OCI-LY7 (cell line): ENCODE measurements at regions not wholly inside any gene's neighbourhood (a gene's known extent, or its start where the extent isn't known, plus 50 kb on each side); places are given as distances from the start of the nearest gene placed in this dataset.
"Not testable (repeated sequence)": the region's sequence is repeated elsewhere in the genome, so short reads cannot be mapped to it uniquely, and the experiment has no call there.

Experiments
- BruUV-seq: library from RNA; stranded (reverse); fragments of 400-500 nt; replicated peaks from 2 replicates; lab custom pipeline; 2021; lab: Mats Ljungman, UMichigan
- CTCF ChIA-PET: fragments of 300-600 bp; sonication (Branson Sonifier 250); formaldehyde crosslinking; loops from one replicate; lab custom pipeline; 2022; ENCODE audit warnings: antibody characterized with exemption; ENCODE audit not compliant: unreplicated experiment; lab: Charles Lee
- POLR2A ChIA-PET: fragments of 300-600 bp; sonication (Branson Sonifier 250); formaldehyde crosslinking; loops from one replicate; lab custom pipeline; 2022; ENCODE audit warnings: antibody characterized with exemption; lab: Charles Lee
- DNase-seq: peaks from one replicate; pipeline ENCODE4 v3.0.0-alpha.2; 2015; ENCODE audit warnings: low spot score
- H2AFZ ChIP-seq: fragments of 200-600 bp; sonication (generic), shearing (Covaris generic); 2 replicates; pipeline ENCODE4 v1.6.1; 2014; ENCODE audit warnings: mild to moderate bottlenecking, antibody characterized with exemption, low read length, moderate library complexity
- H3K27ac ChIP-seq: fragments of 200-600 bp; sonication (generic); 2 replicates; pipeline ENCODE4 v1.5.1; 2014; ENCODE audit warnings: mixed run types, low read depth, mild to moderate bottlenecking, moderate library complexity, low read length, inconsistent platforms; ENCODE audit not compliant: poor library complexity, severe bottlenecking
- H3K36me3 ChIP-seq: fragments of 200-600 bp; sonication (generic); 2 replicates; pipeline ENCODE4 v1.6.1; 2014; ENCODE audit warnings: mild to moderate bottlenecking, antibody characterized with exemption, low read length, moderate library complexity, mixed read lengths; ENCODE audit not compliant: insufficient read depth
- H3K4me1 ChIP-seq: fragments of 200-600 bp; sonication (generic); 2 replicates; pipeline ENCODE4 v1.5.1; 2014; ENCODE audit warnings: mild to moderate bottlenecking, low read length; ENCODE audit not compliant: insufficient read depth, poor library complexity, severe bottlenecking
- H3K4me2 ChIP-seq: fragments of 200-600 bp; sonication (generic); 2 replicates; pipeline ENCODE4 v1.6.1; 2014; ENCODE audit warnings: mild to moderate bottlenecking, low read length
- H3K4me3 ChIP-seq: fragments of 200-600 bp; sonication (generic); 2 replicates; pipeline ENCODE4 v1.5.1; 2014; ENCODE audit warnings: mild to moderate bottlenecking, low read depth, low read length; ENCODE audit not compliant: poor library complexity, severe bottlenecking
- H3K79me2 ChIP-seq: fragments of 200-600 bp; sonication (generic); 2 replicates; pipeline ENCODE4 v1.6.1; 2016; ENCODE audit warnings: low read depth, mild to moderate bottlenecking, low read length, moderate library complexity, mixed read lengths; ENCODE audit not compliant: insufficient read depth
- H3K9me2 ChIP-seq: fragments of 200-600 bp; sonication (generic); 2 replicates; pipeline ENCODE4 v1.6.1; 2016; ENCODE audit warnings: mild to moderate bottlenecking, low read length, mixed read lengths; ENCODE audit not compliant: insufficient read depth
- H3K9me3 ChIP-seq: fragments of 200-600 bp; sonication (generic); 2 replicates; pipeline ENCODE4 v1.6.1; 2014; ENCODE audit warnings: mild to moderate bottlenecking, mixed run types, low read length, mixed read lengths
- H4K20me1 ChIP-seq: fragments of 200-600 bp; sonication (generic); 2 replicates; pipeline ENCODE4 v1.6.1; 2014; ENCODE audit warnings: mild to moderate bottlenecking, antibody characterized with exemption, low read length, moderate library complexity, mixed read lengths; ENCODE audit not compliant: insufficient read depth
- CTCF ChIP-seq: fragments of 200-600 bp; sonication (generic); conservative IDR thresholded peaks from 2 replicates; pipeline ENCODE4 v1.5.1; 2014; ENCODE audit warnings: mild to moderate bottlenecking, antibody characterized with exemption, low read length, moderate library complexity, mixed read lengths
- EZH2phosphoT487 ChIP-seq: fragments of 200-600 bp; sonication (generic); IDR thresholded peaks from 2 replicates; pipeline ENCODE4 v1.6.1; 2018; ENCODE audit warnings: low read depth, borderline replicate concordance, mild to moderate bottlenecking, mixed run types, antibody characterized with exemption, low read length, moderate library complexity, mixed read lengths
- intact Hi-C: fragments of 100-400 bp; cut with micrococcal nuclease; formaldehyde crosslinking; loops from one replicate; pipeline ENCODE4 v1.10.0; 2022; ENCODE audit not compliant: unreplicated experiment

DNA sequence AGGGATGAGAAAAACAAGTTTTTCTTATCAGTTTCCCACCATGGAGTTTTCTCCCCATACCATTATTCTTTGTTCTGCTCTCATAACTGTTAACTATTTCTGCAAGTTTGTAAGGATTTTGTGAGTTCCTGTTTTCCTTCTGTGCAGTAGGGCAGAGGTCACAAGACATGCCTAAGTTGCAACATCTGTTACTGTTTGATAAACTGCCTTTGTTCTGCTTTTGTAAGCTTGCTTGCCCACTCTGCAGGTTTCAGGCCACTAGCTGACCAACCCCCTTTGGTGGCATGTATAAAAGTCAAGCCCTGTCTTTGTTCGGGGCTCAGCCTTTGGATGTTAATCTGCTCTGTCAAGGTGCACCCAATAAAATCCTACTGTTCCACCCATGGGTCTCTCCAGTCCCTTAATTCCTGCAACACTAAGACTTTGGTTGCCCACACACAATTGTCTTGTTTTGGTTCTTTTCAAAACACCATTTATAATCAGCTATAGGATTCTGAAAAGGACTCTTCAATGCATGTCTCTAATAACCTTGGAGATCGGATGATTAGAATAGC lies 545.4 kb downstream of the CDH9 start:
- no TSS peak for BruUV-seq
- 0 out of 2 replicates have a peak, but pooled peaks cover 11% of the 10 kb centered on the region for H3K9me3 ChIP-seq
- H3K4me3 ChIP-seq = no peak overlapping the region
- H3K4me1 ChIP-seq = no peaks in the 10 kb centered on the region
- no peaks in the 10 kb centered on the region for H4K20me1 ChIP-seq
- no peak for DNase-seq
- H3K27ac ChIP-seq = no peak overlapping the region
- ChIA-PET CTCF (no interaction called here), POLR2A (no interaction called here)
- H3K9me2 ChIP-seq = no peaks in the 10 kb centered on the region
- no peak overlapping the region for H3K4me2 ChIP-seq
- H3K79me2 ChIP-seq = no peaks in the 10 kb centered on the region
- H2AFZ ChIP-seq = no peak overlapping the region
- intact Hi-C loops = no loop called here
- H3K36me3 ChIP-seq = no peaks in the 10 kb centered on the region
- TF ChIP-seq EZH2phosphoT487 = no peak
- no peak for TF ChIP-seq CTCF

DNA sequence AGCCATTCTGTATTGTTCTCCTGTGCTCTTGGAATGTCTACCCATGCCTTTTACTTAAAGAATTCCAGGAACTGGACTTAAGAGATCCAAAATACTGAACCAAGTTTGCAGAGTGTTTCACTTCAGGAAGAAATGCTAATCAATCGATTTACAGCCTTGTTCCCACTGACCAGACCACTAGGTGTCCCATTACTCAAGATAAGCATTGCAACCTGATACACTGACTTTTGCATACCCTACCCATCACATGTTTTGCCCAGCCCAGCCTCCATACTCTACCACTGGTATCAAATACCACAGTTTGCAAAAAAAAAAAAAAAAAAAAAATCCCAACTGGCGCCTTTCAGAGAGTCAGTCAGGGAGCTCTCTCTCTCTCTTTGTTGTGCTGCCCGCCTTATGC lies 550.8 kb downstream of the CDH9 start:
- CTCF ChIA-PET = no interaction called here
- H3K36me3 ChIP-seq = no peaks in the 10 kb centered on the region
- H4K20me1 ChIP-seq = no peaks in the 10 kb centered on the region
- no peaks in the 10 kb centered on the region for H3K4me1 ChIP-seq
- no peaks in the 10 kb centered on the region for H3K9me3 ChIP-seq
- DNase-seq = no peak
- no peak overlapping the region for H3K27ac ChIP-seq
- no peak overlapping the region for H2AFZ ChIP-seq
- no peak for TF ChIP-seq EZH2phosphoT487
- no peak for TF ChIP-seq CTCF
- no peaks in the 10 kb centered on the region for H3K79me2 ChIP-seq
- no peaks in the 10 kb centered on the region for H3K9me2 ChIP-seq
- no peak overlapping the region for H3K4me2 ChIP-seq
- no peak overlapping the region for H3K4me3 ChIP-seq
- POLR2A ChIA-PET = interaction anchor here (0.6 kb wide), 2 partner anchors 13 to 32 kb away, joined by 3 to 4 read pairs; no protein-coding TSS in a partner anchor
- no TSS peak for BruUV-seq
- intact Hi-C loops = no loop called here

DNA sequence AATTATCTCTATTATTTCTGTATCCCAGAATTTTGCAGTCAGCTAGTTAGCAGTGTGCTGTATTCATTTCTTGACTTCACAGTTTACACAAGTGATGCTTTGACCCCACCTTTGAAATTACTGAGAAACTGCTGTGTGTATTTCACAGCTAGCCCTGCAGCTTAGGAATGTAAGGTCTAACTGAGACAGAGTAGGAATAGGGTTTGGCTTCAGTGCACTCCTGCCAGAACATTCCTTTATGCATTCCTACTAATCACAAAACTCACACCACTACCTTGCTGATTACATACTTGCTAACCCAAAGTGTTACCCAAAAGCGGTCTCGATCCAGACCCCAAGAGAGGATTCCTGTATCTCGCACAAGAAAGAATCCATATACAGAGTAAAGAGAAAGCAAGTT lies 551.8 kb downstream of the CDH9 start:
- no peaks in the 10 kb centered on the region for H4K20me1 ChIP-seq
- H3K79me2 ChIP-seq = no peaks in the 10 kb centered on the region
- no peak overlapping the region for H3K27ac ChIP-seq
- ChIA-PET CTCF (no interaction called here), POLR2A (no interaction called here)
- no peak for DNase-seq
- H3K4me3 ChIP-seq = no peak overlapping the region
- intact Hi-C loops = no loop called here
- no peak for TF ChIP-seq EZH2phosphoT487
- TF ChIP-seq CTCF = no peak
- no peak overlapping the region for H2AFZ ChIP-seq
- H3K4me2 ChIP-seq = no peak overlapping the region
- H3K9me3 ChIP-seq = no peaks in the 10 kb centered on the region
- H3K9me2 ChIP-seq = no peaks in the 10 kb centered on the region
- no peaks in the 10 kb centered on the region for H3K36me3 ChIP-seq
- BruUV-seq = no TSS peak
- H3K4me1 ChIP-seq = no peaks in the 10 kb centered on the region

- H3K9me2 ChIP-seq, H3K4me1 ChIP-seq, intact Hi-C loops, BruUV-seq, H3K4me3 ChIP-seq, POLR2A ChIA-PET, H3K27ac ChIP-seq, H3K9me3 ChIP-seq, H3K79me2 ChIP-seq, H4K20me1 ChIP-seq, H3K4me2 ChIP-seq, CTCF ChIA-PET, H3K36me3 ChIP-seq, H2AFZ ChIP-seq, DNase-seq: not testable (repeated sequence)
These were observed 553.1 kb downstream of the CDH9 start for GRCh38 chr5:26485146-26485860.
